ENCODE measurements at regions not wholly inside any gene's neighbourhood (a gene's known extent, or its start where the extent isn't known, plus 50 kb on each side); places are given as distances from the start of the nearest gene placed in this dataset.

DNA sequence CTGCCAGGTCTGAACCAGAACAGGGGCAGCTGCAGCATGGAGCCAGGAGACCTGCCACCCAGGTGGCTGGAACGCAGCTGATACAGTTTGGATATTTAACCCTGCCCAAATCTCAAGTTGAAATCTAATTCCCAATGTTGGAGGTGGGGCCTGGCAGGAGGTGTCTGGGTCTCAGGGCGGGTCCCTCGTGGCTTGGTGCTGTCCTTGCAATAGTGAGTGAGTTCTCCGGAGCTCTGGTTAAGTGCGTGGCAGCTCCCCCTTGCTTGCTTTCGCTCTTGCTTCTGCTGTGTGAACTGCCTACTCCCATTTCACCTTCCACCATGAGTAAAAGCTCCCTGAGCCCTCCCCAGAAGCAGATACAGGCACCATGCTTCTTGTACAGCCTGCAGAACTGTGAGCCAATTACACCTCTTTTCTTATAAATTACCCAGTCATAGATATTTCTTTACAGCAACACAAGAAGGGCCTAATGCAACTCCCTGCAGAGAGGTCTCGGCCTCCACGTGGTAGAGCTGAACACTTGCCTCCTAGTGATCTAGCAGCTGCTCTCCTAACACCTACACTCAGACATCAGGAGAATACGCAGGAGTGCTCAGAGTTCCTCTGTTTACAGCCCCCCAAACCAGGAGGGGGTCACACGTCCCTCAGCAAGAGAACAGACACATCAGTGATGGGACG, 203.7 kb downstream of the CTTN start:
- no peak overlapping the region for H3K4me3 ChIP-seq
- H3K27ac Mint-ChIP-seq, result peak overlapping the region; percentile 90

DNA sequence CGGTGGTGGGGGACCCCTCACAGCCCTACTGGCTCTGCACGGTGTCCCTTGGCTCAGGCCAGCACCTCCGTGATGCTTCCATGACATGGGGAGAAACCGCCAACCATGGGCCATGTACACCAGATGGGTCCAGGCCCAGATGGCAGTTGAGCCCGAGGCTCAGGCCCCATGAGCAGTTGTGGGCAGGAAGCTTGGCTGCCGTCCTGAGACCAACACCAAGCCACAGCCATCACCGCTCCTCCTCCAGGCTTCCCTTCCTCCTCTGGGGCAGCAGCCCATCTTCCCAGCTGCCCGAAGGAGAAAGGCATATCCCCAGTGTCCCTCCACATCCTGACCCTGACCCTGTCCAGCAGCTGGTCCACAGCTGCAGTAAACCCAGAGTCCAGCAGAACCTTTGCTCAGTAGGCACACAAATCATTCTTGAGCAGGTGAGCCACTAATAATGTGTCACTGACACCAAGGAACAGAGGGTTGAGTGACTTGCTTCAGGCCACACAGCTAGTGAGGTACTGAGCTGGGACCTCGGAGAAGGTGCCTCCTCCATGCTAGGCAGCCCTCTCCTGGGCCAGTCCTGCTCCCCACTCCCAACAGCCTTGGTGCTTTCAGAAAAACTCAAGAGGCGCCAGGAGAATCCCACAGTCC, 204.9 kb downstream of the CTTN start:
- no peak overlapping the region for H3K4me2 ChIP-seq
- no peak overlapping the region for H3K27ac ChIP-seq
- peaks cover 10% of the 10 kb centered on the region for H3K27me3 Mint-ChIP-seq (ENCODE audit: insufficient read depth, low read depth)
- H2AFZ ChIP-seq (replicated peaks), result no peak overlapping the region
- H3K36me3 Mint-ChIP-seq, result no peaks in the 10 kb centered on the region
- no peak overlapping the region for H3K4me3 ChIP-seq
- no peak for TF ChIP-seq EZH2phosphoT487 (IDR thresholded peaks at IDR 0.05)
- TF ChIP-seq, protein P1, sequence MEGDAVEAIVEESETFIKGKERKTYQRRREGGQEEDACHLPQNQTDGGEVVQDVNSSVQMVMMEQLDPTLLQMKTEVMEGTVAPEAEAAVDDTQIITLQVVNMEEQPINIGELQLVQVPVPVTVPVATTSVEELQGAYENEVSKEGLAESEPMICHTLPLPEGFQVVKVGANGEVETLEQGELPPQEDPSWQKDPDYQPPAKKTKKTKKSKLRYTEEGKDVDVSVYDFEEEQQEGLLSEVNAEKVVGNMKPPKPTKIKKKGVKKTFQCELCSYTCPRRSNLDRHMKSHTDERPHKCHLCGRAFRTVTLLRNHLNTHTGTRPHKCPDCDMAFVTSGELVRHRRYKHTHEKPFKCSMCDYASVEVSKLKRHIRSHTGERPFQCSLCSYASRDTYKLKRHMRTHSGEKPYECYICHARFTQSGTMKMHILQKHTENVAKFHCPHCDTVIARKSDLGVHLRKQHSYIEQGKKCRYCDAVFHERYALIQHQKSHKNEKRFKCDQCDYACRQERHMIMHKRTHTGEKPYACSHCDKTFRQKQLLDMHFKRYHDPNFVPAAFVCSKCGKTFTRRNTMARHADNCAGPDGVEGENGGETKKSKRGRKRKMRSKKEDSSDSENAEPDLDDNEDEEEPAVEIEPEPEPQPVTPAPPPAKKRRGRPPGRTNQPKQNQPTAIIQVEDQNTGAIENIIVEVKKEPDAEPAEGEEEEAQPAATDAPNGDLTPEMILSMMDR (IDR thresholded peaks at IDR 0.05), result no peak
- TF ChIP-seq EZH2 (IDR thresholded peaks at IDR 0.05), result no peak
- peak overlapping the region; percentile 37 for H3K27ac Mint-ChIP-seq
- H3K4me1 Mint-ChIP-seq, result peaks cover 37% of the 10 kb centered on the region
- no peaks in the 10 kb centered on the region for H3K36me3 ChIP-seq
- H3K9me3 Mint-ChIP-seq, result no peaks in the 10 kb centered on the region
- H3K27me3 ChIP-seq, result no peaks in the 10 kb centered on the region
- H3K4me1 ChIP-seq, result peaks cover 11% of the 10 kb centered on the region
- H3K79me2 ChIP-seq (ENCODE audit: low read depth), result no peaks in the 10 kb centered on the region
- no peak overlapping the region for H3K9ac ChIP-seq
- H4K20me1 ChIP-seq (ENCODE audit: low read depth), result no peaks in the 10 kb centered on the region
- DNase-seq (ENCODE audit: low spot score), result no peak
- H3K4me3 Mint-ChIP-seq, result no peak overlapping the region
- H3K9me3 ChIP-seq (ENCODE audit: low read depth), result no peaks in the 10 kb centered on the region
- peaks cover 2% of the 10 kb centered on the region for H3F3A ChIP-seq (ENCODE audit: low read depth)

More for the DNA sequence above, 203.7 kb downstream of the CTTN start:
- Mint-ChIP-seq H3K27me3 (ENCODE audit: insufficient read depth, low read depth) (peaks cover 10% of the 10 kb centered on the region), H3K9me3 (no peaks in the 10 kb centered on the region), H3K36me3 (no peaks in the 10 kb centered on the region), H3K4me1 (peaks cover 39% of the 10 kb centered on the region), H3K4me3 (no peak overlapping the region)
- no peak for DNase-seq (ENCODE audit: low spot score)
- Histone ChIP-seq H3F3A (ENCODE audit: low read depth) (no peaks in the 10 kb centered on the region), H3K4me1 (peaks cover 14% of the 10 kb centered on the region), H2AFZ (replicated peaks) (no peak overlapping the region), H3K79me2 (ENCODE audit: low read depth) (no peaks in the 10 kb centered on the region), H3K9me3 (ENCODE audit: low read depth) (no peaks in the 10 kb centered on the region), H3K36me3 (no peaks in the 10 kb centered on the region), H3K4me2 (no peak overlapping the region), H3K27ac (no peak overlapping the region), H3K9ac (no peak overlapping the region), H4K20me1 (ENCODE audit: low read depth) (no peaks in the 10 kb centered on the region), H3K27me3 (no peaks in the 10 kb centered on the region)
- TF ChIP-seq EZH2 (IDR thresholded peaks at IDR 0.05), result no peak

DNA sequence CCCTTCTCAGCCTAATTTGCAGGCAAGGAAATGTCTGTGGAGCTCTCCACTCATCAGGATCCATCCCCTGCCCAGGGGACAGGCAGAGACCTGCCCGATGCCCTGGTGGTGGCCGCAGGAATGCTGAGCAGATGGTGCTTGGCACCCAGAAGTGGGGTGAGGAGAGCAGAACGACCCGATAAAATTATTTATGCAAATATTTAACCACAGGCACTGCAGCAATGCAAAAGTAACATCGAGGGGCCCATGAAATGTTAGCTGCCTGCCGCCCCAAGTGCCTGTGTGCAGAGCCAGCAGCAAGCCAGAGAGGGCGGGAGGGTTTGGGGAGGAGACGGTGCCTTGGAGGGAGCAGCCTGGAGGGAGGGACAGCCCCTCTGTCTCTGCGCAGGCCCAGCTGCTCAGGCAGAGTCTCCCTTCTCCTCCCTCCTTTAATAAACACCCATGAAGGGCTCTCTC, 205.5 kb downstream of the CTTN start:
- Histone ChIP-seq H3F3A (ENCODE audit: low read depth) (peaks cover 8% of the 10 kb centered on the region), H3K9ac (no peak overlapping the region), H3K36me3 (no peaks in the 10 kb centered on the region), H3K4me2 (no peak overlapping the region), H3K27ac (no peak overlapping the region), H2AFZ (replicated peaks) (no peak overlapping the region), H3K4me1 (peaks cover 13% of the 10 kb centered on the region), H3K79me2 (ENCODE audit: low read depth) (no peaks in the 10 kb centered on the region), H4K20me1 (ENCODE audit: low read depth) (no peaks in the 10 kb centered on the region), H3K27me3 (no peaks in the 10 kb centered on the region), H3K9me3 (ENCODE audit: low read depth) (no peaks in the 10 kb centered on the region), H3K4me3 (no peak overlapping the region)
- TF ChIP-seq, protein P1 (IDR thresholded peaks at IDR 0.05), result no peak
- no peak for TF ChIP-seq EZH2phosphoT487 (IDR thresholded peaks at IDR 0.05)
- no peak for TF ChIP-seq EZH2 (IDR thresholded peaks at IDR 0.05)
- H3K27me3 Mint-ChIP-seq (ENCODE audit: insufficient read depth, low read depth), result peaks cover 10% of the 10 kb centered on the region
- peak overlapping the region; percentile 87 for H3K27ac Mint-ChIP-seq
- no peaks in the 10 kb centered on the region for H3K36me3 Mint-ChIP-seq
- DNase-seq (ENCODE audit: low spot score), result no peak
- H3K4me1 Mint-ChIP-seq, result peaks cover 37% of the 10 kb centered on the region
- H3K9me3 Mint-ChIP-seq, result no peaks in the 10 kb centered on the region
- no peak overlapping the region for H3K4me3 Mint-ChIP-seq

DNA sequence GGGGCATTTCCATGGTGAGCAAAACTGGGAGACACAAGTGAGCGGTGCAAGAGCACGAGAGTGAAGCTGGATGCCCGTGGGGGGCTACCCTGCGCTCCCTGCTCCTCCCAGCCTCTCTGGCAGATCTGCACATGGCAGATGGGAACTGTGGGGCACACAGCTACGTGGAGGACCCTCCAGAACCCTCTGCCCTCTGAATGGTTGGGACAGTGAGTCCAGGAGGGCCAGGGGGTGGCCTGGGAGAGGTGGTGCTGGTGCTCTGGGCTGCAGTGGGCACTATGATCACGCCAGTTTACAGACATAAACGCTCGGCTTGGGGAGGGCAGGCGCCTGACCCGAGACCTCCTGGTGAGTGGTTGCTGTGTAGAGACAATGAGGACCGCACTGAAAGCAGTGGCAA, 205.9 kb downstream of the CTTN start:
- no peaks in the 10 kb centered on the region for H3K36me3 Mint-ChIP-seq
- H3K4me2 ChIP-seq, result no peak overlapping the region
- H3K4me1 ChIP-seq, result peaks cover 17% of the 10 kb centered on the region
- peaks cover 12% of the 10 kb centered on the region for H3F3A ChIP-seq (ENCODE audit: low read depth)
- DNase-seq (ENCODE audit: low spot score), result no peak
- H3K27me3 ChIP-seq, result no peaks in the 10 kb centered on the region
- no peaks in the 10 kb centered on the region for H4K20me1 ChIP-seq (ENCODE audit: low read depth)
- peaks cover 10% of the 10 kb centered on the region for H3K27me3 Mint-ChIP-seq (ENCODE audit: insufficient read depth, low read depth)
- no peaks in the 10 kb centered on the region for H3K9me3 ChIP-seq (ENCODE audit: low read depth)
- H3K4me1 Mint-ChIP-seq, result peaks cover 41% of the 10 kb centered on the region
- no peak overlapping the region for H3K4me3 ChIP-seq
- H3K9ac ChIP-seq, result no peak overlapping the region
- H3K79me2 ChIP-seq (ENCODE audit: low read depth), result no peaks in the 10 kb centered on the region
- TF ChIP-seq, protein P1 (IDR thresholded peaks at IDR 0.05), result no peak
- no peak for TF ChIP-seq EZH2phosphoT487 (IDR thresholded peaks at IDR 0.05)
- no peaks in the 10 kb centered on the region for H3K9me3 Mint-ChIP-seq
- no peaks in the 10 kb centered on the region for H3K36me3 ChIP-seq
- H3K27ac Mint-ChIP-seq, result no peak overlapping the region
- no peak overlapping the region for H3K27ac ChIP-seq
- H2AFZ ChIP-seq (replicated peaks), result no peak overlapping the region
- H3K4me3 Mint-ChIP-seq, result no peak overlapping the region

All from neural progenitor cell (in vitro differentiated cells).